NB4 (cell line): ENCODE measurements at regions not wholly inside any gene's neighbourhood (a gene's known extent, or its start where the extent isn't known, plus 50 kb on each side); places are given as distances from the start of the nearest gene placed in this dataset.

ENCODE experiments used
- DNase-seq: peaks from one replicate; pipeline ENCODE4 v3.0.0; 2010; ENCODE audit warnings: low read depth
- H3K4me3 ChIP-seq: one replicate; pipeline ENCODE4 v1.5.1; 2011; ENCODE audit warnings: mild to moderate bottlenecking, low read depth, low read length, moderate library complexity
- CTCF ChIP-seq: IDR thresholded peaks from one replicate; pipeline ENCODE4 v1.5.1; 2012; ENCODE audit warnings: low read depth, low read length
- MAX ChIP-seq: IDR thresholded peaks from 2 replicates; pipeline ENCODE4 v1.6.1; 2011; ENCODE audit warnings: low read depth, low read length
- MYC ChIP-seq: IDR thresholded peaks from 2 replicates; pipeline ENCODE4 v1.6.1; 2011; ENCODE audit warnings: low read depth, low read length
- POLR2A ChIP-seq: IDR thresholded peaks from 2 replicates; pipeline ENCODE4 v1.6.1; 2011; ENCODE audit warnings: mild to moderate bottlenecking; ENCODE audit not compliant: insufficient read length; ENCODE audit errors: extremely low read depth

GRCh38 chr7:94241402-94241925, 153.2 kb upstream of the COL1A2 start:
- no peak for DNase-seq
- H3K4me3 ChIP-seq: no peak overlapping the region
- TF ChIP-seq MAX (no peak), CTCF (no peak), MYC (no peak), POLR2A (no peak)

- TF ChIP-seq MAX (no peak), POLR2A (no peak), CTCF (no peak), MYC (no peak)
- no peak for DNase-seq
- no peak overlapping the region for H3K4me3 ChIP-seq
Observed at GRCh38 chr7:94243066-94243711, 151.5 kb upstream of the COL1A2 start.

GRCh38 chr7:94244760-94245159, 149.9 kb upstream of the COL1A2 start:
- no peak overlapping the region for H3K4me3 ChIP-seq
- no peak for DNase-seq

GRCh38 chr7:94245500-94245899, 149.2 kb upstream of the COL1A2 start:
- no peak for DNase-seq
- H3K4me3 ChIP-seq: no peak overlapping the region
- TF ChIP-seq POLR2A (no peak), CTCF (no peak), MYC (no peak), MAX (no peak)

More at GRCh38 chr7:94244760-94245159, 149.9 kb upstream of the COL1A2 start:
- TF ChIP-seq CTCF: no peak
- TF ChIP-seq MYC: no peak
- no peak for TF ChIP-seq MAX
- TF ChIP-seq POLR2A: no peak

GRCh38 chr7:94247970-94248369, 146.7 kb upstream of the COL1A2 start:
- TF ChIP-seq MAX (no peak), CTCF (no peak), MYC (no peak), POLR2A (no peak)
- DNase-seq: no peak
- no peak overlapping the region for H3K4me3 ChIP-seq
